Stimulated activated CD4-positive, alpha-beta T cell treated with anti-CD3 and anti-CD28 coated beads, Interleukin-1b, Interleukin-23, amount 100 ng/mL, for 1 hour (primary cell): ENCODE measurements at regions not wholly inside any gene's neighbourhood (a gene's known extent, or its start where the extent isn't known, plus 50 kb on each side); places are given as distances from the start of the nearest gene placed in this dataset.
"Not testable (repeated sequence)": the region's sequence is repeated elsewhere in the genome, so short reads cannot be mapped to it uniquely, and the experiment has no call there.

Source experiments
- DNase-seq, 2 donors: peaks; one replicate each; pipeline ENCODE4 v3.0.0-alpha.2; 2020; ENCODE audit warnings: low read depth in 2 of 2

- DNase-seq: not testable (repeated sequence)
These were observed 55.3 kb downstream of the BBS10 start for GRCh38 chr12:76292891-76293290.

- DNase-seq: not testable (repeated sequence)
These were observed 55.9 kb downstream of the BBS10 start for GRCh38 chr12:76292305-76292704.

- no peak for DNase-seq
These were observed 57.0 kb downstream of the BBS10 start for GRCh38 chr12:76290963-76291859.

GRCh38 chr12:76288218-76288617 is 60.0 kb downstream of the BBS10 start:
- DNase-seq: no peak

- no peak for DNase-seq
These were observed 63.1 kb downstream of the BBS10 start for GRCh38 chr12:76284816-76285750.

GRCh38 chr12:76282744-76283143 is 65.5 kb downstream of the BBS10 start:
- DNase-seq: no peak

GRCh38 chr12:76277480-76277879 is 70.7 kb downstream of the BBS10 start:
- no peak for DNase-seq

- DNase-seq: no peak
These were observed 71.6 kb downstream of the BBS10 start for GRCh38 chr12:76276499-76277151.

GRCh38 chr12:76275511-76276093 is 72.6 kb downstream of the BBS10 start:
- DNase-seq: no peak

GRCh38 chr12:76274420-76275083 is 73.7 kb downstream of the BBS10 start:
- DNase-seq: no peak

GRCh38 chr12:76272287-76272686 is 75.9 kb downstream of the BBS10 start:
- DNase-seq: no peak

- DNase-seq: no peak
These were observed 77.4 kb downstream of the BBS10 start for GRCh38 chr12:76270657-76271358.

GRCh38 chr12:76268267-76268666 is 79.9 kb downstream of the BBS10 start:
- no peak for DNase-seq

GRCh38 chr12:76266797-76267196 is 81.4 kb downstream of the BBS10 start:
- no peak for DNase-seq

- DNase-seq: no peak
These were observed 82.6 kb downstream of the BBS10 start for GRCh38 chr12:76265424-76266180.

- no peak for DNase-seq
These were observed 83.6 kb downstream of the BBS10 start for GRCh38 chr12:76264611-76265012.

GRCh38 chr12:76263696-76264095 is 84.5 kb downstream of the BBS10 start:
- DNase-seq: no peak

- DNase-seq: no peak
These were observed 87.8 kb downstream of the BBS10 start for GRCh38 chr12:76260390-76260748.

- DNase-seq: no peak
These were observed 88.4 kb downstream of the BBS10 start for GRCh38 chr12:76259660-76260389.
